ENCODE measurements at regions not wholly inside any gene's neighbourhood (a gene's known extent, or its start where the extent isn't known, plus 50 kb on each side); places are given as distances from the start of the nearest gene placed in this dataset.

GRCh38 chr3:63167113-63167512 is 111.0 kb upstream of the SYNPR start:
- CTCF ChIA-PET, result no interaction called here
- H3K4me3 ChIP-seq (ENCODE audit: low read depth, low read length), result no peak overlapping the region
- TF ChIP-seq CTCF (IDR thresholded peaks at IDR 0.05; ENCODE audit: low read depth, low read length), result no peak

DNA sequence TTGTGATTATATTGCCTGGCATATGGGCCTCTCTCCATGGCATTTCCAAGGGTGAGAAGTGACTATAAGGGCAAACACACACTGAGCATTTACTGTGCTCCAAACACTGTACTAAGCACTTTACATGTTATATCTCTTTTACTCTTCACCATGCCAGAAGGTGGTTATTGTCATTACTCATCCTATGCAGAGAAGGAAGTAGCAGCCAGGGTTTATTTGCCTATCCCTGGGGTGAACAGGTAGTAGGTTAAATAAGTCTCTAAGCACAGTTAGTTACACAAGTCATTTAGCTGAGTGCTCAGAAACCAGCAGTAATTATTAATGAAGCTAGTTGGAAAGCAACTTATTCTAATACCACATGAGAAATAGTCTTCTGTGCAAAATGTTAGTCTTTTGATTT is 109.9 kb upstream of the SYNPR start:
- POLR2A ChIA-PET, result no interaction called here
- no peak overlapping the region for H3K4me3 ChIP-seq (ENCODE audit: low read depth, low read length)
- TF ChIP-seq CTCF (IDR thresholded peaks at IDR 0.05; ENCODE audit: low read depth, low read length), result no peak
- no peak overlapping the region for H3K27ac ChIP-seq (ENCODE audit: low read depth, low read length)
- H3K27me3 ChIP-seq (ENCODE audit: control insufficient read depth, insufficient read depth, low read length), result no peaks in the 10 kb centered on the region
- CTCF ChIA-PET, result no interaction called here
- no peak for DNase-seq (ENCODE audit: low read depth, low spot score)
- H3K9me3 ChIP-seq (ENCODE audit: control insufficient read depth, insufficient read depth, low read length), result no peaks in the 10 kb centered on the region; the same call in 1 of the 2 replicates

More at GRCh38 chr3:63167113-63167512, 111.0 kb upstream of the SYNPR start:
- H3K27me3 ChIP-seq (ENCODE audit: control insufficient read depth, insufficient read depth, low read length), result no peaks in the 10 kb centered on the region
- no peaks in the 10 kb centered on the region; the same call in 1 of the 2 replicates for H3K9me3 ChIP-seq (ENCODE audit: control insufficient read depth, insufficient read depth, low read length)
- no peak overlapping the region for H3K27ac ChIP-seq (ENCODE audit: low read depth, low read length)
- POLR2A ChIA-PET, result no interaction called here
- DNase-seq (ENCODE audit: low read depth, low spot score), result no peak

GRCh38 chr3:63179862-63180522 is 98.1 kb upstream of the SYNPR start:
- Histone ChIP-seq H3K9me3 (ENCODE audit: control insufficient read depth, insufficient read depth, low read length) (no peaks in the 10 kb centered on the region), H3K27ac (ENCODE audit: low read depth, low read length) (no peak overlapping the region), H3K27me3 (ENCODE audit: control insufficient read depth, insufficient read depth, low read length) (no peaks in the 10 kb centered on the region), H3K4me3 (ENCODE audit: low read depth, low read length) (no peak overlapping the region)
- TF ChIP-seq CTCF (IDR thresholded peaks at IDR 0.05; ENCODE audit: low read depth, low read length), result no peak
- no peak for DNase-seq (ENCODE audit: low read depth, low spot score)
- CTCF ChIA-PET, result interaction anchor here (1.0 kb wide), 1 partner anchor 54 kb away, joined by 3 read pairs; no protein-coding TSS in a partner anchor
- POLR2A ChIA-PET, result no interaction called here

GRCh38 chr3:63192248-63192647 is 85.9 kb upstream of the SYNPR start:
- Histone ChIP-seq H3K9me3 (ENCODE audit: control insufficient read depth, insufficient read depth, low read length) (no peaks in the 10 kb centered on the region), H3K27ac (ENCODE audit: low read depth, low read length) (no peak overlapping the region), H3K4me3 (ENCODE audit: low read depth, low read length) (no peak overlapping the region), H3K27me3 (ENCODE audit: control insufficient read depth, insufficient read depth, low read length) (no peaks in the 10 kb centered on the region)
- no peak for TF ChIP-seq CTCF (IDR thresholded peaks at IDR 0.05; ENCODE audit: low read depth, low read length)
- CTCF ChIA-PET, result interaction anchor here (4.1 kb wide), 1 partner anchor 570 kb away, joined by 34 read pairs; no protein-coding TSS in a partner anchor
- POLR2A ChIA-PET, result no interaction called here
- DNase-seq (ENCODE audit: low read depth, low spot score), result no peak

DNA sequence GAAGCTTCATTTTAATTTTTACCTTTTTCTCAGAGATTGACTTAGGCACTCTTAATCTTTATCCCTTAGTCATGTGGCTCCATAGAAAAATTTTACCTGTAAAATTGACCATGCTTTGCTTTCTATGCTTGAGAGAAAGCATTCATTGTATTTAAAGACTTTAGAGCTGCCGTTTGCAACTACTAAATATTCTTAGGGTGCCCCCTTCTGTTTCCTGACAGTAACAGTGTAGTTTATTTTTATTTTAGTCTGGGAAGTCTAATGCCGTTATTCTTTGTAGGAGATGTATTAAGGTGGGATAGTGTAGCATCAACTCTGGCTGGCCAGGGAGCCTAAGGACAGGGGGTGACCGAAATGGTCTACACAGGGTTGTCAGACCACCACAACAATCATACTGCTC is 84.5 kb upstream of the SYNPR start:
- H3K27ac ChIP-seq (ENCODE audit: low read depth, low read length), result no peak overlapping the region
- POLR2A ChIA-PET, result no interaction called here
- H3K27me3 ChIP-seq (ENCODE audit: control insufficient read depth, insufficient read depth, low read length), result no peaks in the 10 kb centered on the region
- CTCF ChIA-PET, result interaction anchor here (0.6 to 4.1 kb wide), 4 partner anchors 9 to 589 kb away, joined by 3 to 34 read pairs (median 4); no protein-coding TSS in a partner anchor
- no peak for DNase-seq (ENCODE audit: low read depth, low spot score)
- peak; percentile 49 for TF ChIP-seq CTCF (IDR thresholded peaks at IDR 0.05; ENCODE audit: low read depth, low read length)
- no peaks in the 10 kb centered on the region for H3K9me3 ChIP-seq (ENCODE audit: control insufficient read depth, insufficient read depth, low read length)
- H3K4me3 ChIP-seq (ENCODE audit: low read depth, low read length), result no peak overlapping the region

Data from AG04450 (cell line).